ENCODE measurements at regions not wholly inside any gene's neighbourhood (a gene's known extent, or its start where the extent isn't known, plus 50 kb on each side); places are given as distances from the start of the nearest gene placed in this dataset.

- BruUV-seq (replicated peaks), result no TSS peak
- H3K4me1 ChIP-seq (ENCODE audit: insufficient read depth, low read length), result peaks cover 33% of the 10 kb centered on the region
- no peaks in the 10 kb centered on the region for H4K20me1 ChIP-seq (ENCODE audit: insufficient read depth, low read length)
- no peaks in the 10 kb centered on the region for H3K36me3 ChIP-seq (replicated peaks in 1 of 2; ENCODE audit: control insufficient read depth in 1 of 2, insufficient read depth in 2 of 2, low read length in 2 of 2)
- ChIA-PET CTCF (ENCODE audit: low intra/inter-chr PET ratio, low total read pairs) (no interaction called here), POLR2A (no interaction called here)
- no peak for ATAC-seq
- no peak for DNase-seq (ENCODE audit: low spot score)
- no peak for FAIRE-seq
- WGBS (ENCODE audit: low lambda C conversion rate), result 51% methylated on average over 2 of the region's 2 CpGs
- H3K79me2 ChIP-seq (ENCODE audit: insufficient read depth, low read length), result no peaks in the 10 kb centered on the region
- TF ChIP-seq HOXA3 (CRISPR knock-in tag; IDR thresholded peaks at IDR 0.05), result no peak
- no peak for TF ChIP-seq ZNF878 (CRISPR knock-in tag; IDR thresholded peaks at IDR 0.05)
- no peak for TF ChIP-seq PAWR (CRISPR knock-in tag; IDR thresholded peaks at IDR 0.05; ENCODE audit: borderline replicate concordance)
- TF ChIP-seq NR0B2 (CRISPR knock-in tag; IDR thresholded peaks at IDR 0.05), result no peak
- TF ChIP-seq ZNF264 (CRISPR knock-in tag; IDR thresholded peaks at IDR 0.05), result no peak
- no peak for TF ChIP-seq ZNF709 (CRISPR knock-in tag; IDR thresholded peaks at IDR 0.05)
- no peak for TF ChIP-seq ZNF224 (CRISPR knock-in tag; IDR thresholded peaks at IDR 0.05)
- no peak for TF ChIP-seq JUNB (CRISPR knock-in tag; IDR thresholded peaks at IDR 0.05; ENCODE audit: borderline replicate concordance)
- TF ChIP-seq NFIB (CRISPR knock-in tag; IDR thresholded peaks at IDR 0.05; ENCODE audit: borderline replicate concordance), result no peak
- no peak for TF ChIP-seq JARID2 (CRISPR knock-in tag; IDR thresholded peaks at IDR 0.05; ENCODE audit: insufficient replicate concordance)
- TF ChIP-seq ZNF136 (CRISPR knock-in tag; IDR thresholded peaks at IDR 0.05; ENCODE audit: low read depth), result no peak
- TF ChIP-seq ZNF639 (CRISPR knock-in tag; conservative IDR thresholded peaks at IDR 0.05), result no peak
- no peak overlapping the region for H2AFZ ChIP-seq (ENCODE audit: low read length)
- H3K27me3 ChIP-seq (ENCODE audit: control insufficient read depth in 1 of 2, insufficient read depth in 2 of 2, low read length in 2 of 2), result no peaks in the 10 kb centered on the region
- intact Hi-C loops (cut with micrococcal nuclease; ENCODE audit: unreplicated experiment) (no loop called here), in situ Hi-C loops (cut with HindIII; ENCODE audit: extremely low pct_ligation_motif_present, low pct_unique_long_range_greater_than_20kb) (no loop called here)
- no peak overlapping the region for H3K27ac ChIP-seq (ENCODE audit: extremely low read length, insufficient read depth, low read length)
- no peak overlapping the region for H3K9ac ChIP-seq (ENCODE audit: insufficient read depth, low read depth, low read length)
- H3K9me3 ChIP-seq (ENCODE audit: low read length), result no peaks in the 10 kb centered on the region
- no peak overlapping the region for H3K4me3 ChIP-seq (replicated peaks in 1 of 3; ENCODE audit: insufficient read depth in 1 of 3, low read depth in 2 of 3, low read length in 3 of 3)
- no peak overlapping the region for H3K4me2 ChIP-seq (ENCODE audit: low read depth, low read length)
These were observed 284.7 kb upstream of the MAP3K1 start for GRCh38 chr5:56530626-56531138.

Data from HepG2 (cell line).